GM23338 (cell line): ENCODE measurements at regions not wholly inside any gene's neighbourhood (a gene's known extent, or its start where the extent isn't known, plus 50 kb on each side); places are given as distances from the start of the nearest gene placed in this dataset.

ENCODE experiments used
- ATAC-seq: fragments of 200-7000 bp; cut with Tn5 transposase; 3 replicates; pipeline ENCODE4 v1.9.1; 2020
- DNase-seq: peaks from one replicate; pipeline ENCODE4 v3.0.0-alpha.2; 2015; ENCODE audit warnings: low spot score
- H2AFZ ChIP-seq: fragments of 200-600 bp; sonication (generic); 2 replicates; pipeline ENCODE4 v1.8.0; 2016; ENCODE audit warnings: antibody characterized with exemption, mild to moderate bottlenecking, moderate library complexity
- H3F3A ChIP-seq: fragments of 200-600 bp; sonication (generic); replicated peaks from 2 replicates; pipeline ENCODE4 v1.8.0; 2017; ENCODE audit warnings: antibody characterized with exemption, mixed run types, low read depth
- H3K27ac ChIP-seq: fragments of 200-600 bp; sonication (generic); 2 replicates; pipeline ENCODE4 v1.6.1; 2016; ENCODE audit warnings: low read depth
- H3K27me3 ChIP-seq: fragments of 200-600 bp; sonication (generic); 2 replicates; pipeline ENCODE4 v1.8.0; 2016; ENCODE audit warnings: mild to moderate bottlenecking, mixed run types, moderate library complexity; ENCODE audit not compliant: insufficient read depth
- H3K36me3 ChIP-seq: fragments of 200-600 bp; sonication (generic); 2 replicates; pipeline ENCODE4 v1.8.0; 2016; ENCODE audit warnings: mild to moderate bottlenecking; ENCODE audit not compliant: insufficient read depth
- H3K4me1 ChIP-seq: fragments of 200-600 bp; sonication (generic); 2 replicates; pipeline ENCODE4 v1.8.0; 2016; ENCODE audit warnings: mild to moderate bottlenecking, moderate library complexity; ENCODE audit not compliant: insufficient read depth
- H3K4me2 ChIP-seq: fragments of 200-600 bp; sonication (generic); 2 replicates; pipeline ENCODE4 v1.7.1; 2017; ENCODE audit warnings: mixed run types
- H3K4me3 ChIP-seq: fragments of 200-600 bp; sonication (generic); 2 replicates; pipeline ENCODE4 v1.6.1; 2016; ENCODE audit warnings: mixed run types
- H3K79me2 ChIP-seq: fragments of 200-600 bp; sonication (generic); replicated peaks from 2 replicates; pipeline ENCODE4 v1.8.0; 2017; ENCODE audit warnings: mild to moderate bottlenecking; ENCODE audit not compliant: insufficient read depth
- H3K9me2 ChIP-seq: fragments of 200-600 bp; sonication (generic); 2 replicates; pipeline ENCODE4 v1.8.0; 2017; ENCODE audit not compliant: insufficient read depth
- H4K20me1 ChIP-seq: fragments of 200-600 bp; sonication (generic); replicated peaks from 2 replicates; pipeline ENCODE4 v1.8.0; 2017; ENCODE audit warnings: mild to moderate bottlenecking; ENCODE audit not compliant: insufficient read depth
- H3K27ac Mint-ChIP-seq: 2 replicates; pipeline ENCODE4 v1.8.0; 2020; ENCODE audit warnings: inconsistent platforms, mild to moderate bottlenecking, moderate library complexity, mixed read lengths
- H3K27me3 Mint-ChIP-seq: 3 replicates; pipeline ENCODE4 v1.8.0; 2022; ENCODE audit warnings: low read depth, mild to moderate bottlenecking, moderate library complexity, mixed read lengths, inconsistent platforms; ENCODE audit not compliant: insufficient read depth, poor library complexity
- H3K36me3 Mint-ChIP-seq: 3 replicates; pipeline ENCODE4 v1.8.0; 2021; ENCODE audit warnings: low read depth, mild to moderate bottlenecking, inconsistent platforms, moderate library complexity, mixed read lengths
- H3K4me1 Mint-ChIP-seq: 3 replicates; pipeline ENCODE4 v1.8.0; 2020; ENCODE audit warnings: mild to moderate bottlenecking, inconsistent platforms, mixed read lengths
- H3K4me3 Mint-ChIP-seq: 3 replicates; pipeline ENCODE4 v1.8.0; 2021; ENCODE audit warnings: moderate library complexity, mild to moderate bottlenecking, inconsistent platforms, mixed read lengths
- H3K9me3 Mint-ChIP-seq: 3 replicates; pipeline ENCODE4 v1.8.0; 2020; ENCODE audit warnings: moderate library complexity, mild to moderate bottlenecking, inconsistent platforms, mixed read lengths
- CREB1 ChIP-seq: fragments of 250-450 bp; sonication (Bioruptor Pico); IDR thresholded peaks from 2 replicates; pipeline ENCODE4 v1.5.0; 2020; ENCODE audit warnings: low read depth, mild to moderate bottlenecking, moderate library complexity
- EZH2 ChIP-seq: fragments of 200-600 bp; sonication (generic); IDR thresholded peaks from one replicate; pipeline ENCODE4 v1.8.0; 2017; ENCODE audit warnings: antibody characterized with exemption, mild to moderate bottlenecking, low read depth; ENCODE audit not compliant: unreplicated experiment
- JUNB ChIP-seq: IDR thresholded peaks from one replicate; pipeline ENCODE4 v1.6.1; 2016; ENCODE audit warnings: antibody characterized with exemption; ENCODE audit not compliant: unreplicated experiment
- NANOG ChIP-seq: IDR thresholded peaks from 2 replicates; pipeline ENCODE4 v1.6.1; 2016; ENCODE audit warnings: antibody characterized with exemption, borderline replicate concordance
- POLR2AphosphoS5 ChIP-seq: IDR thresholded peaks from 2 replicates; pipeline ENCODE4 v1.6.1; 2016; ENCODE audit warnings: antibody characterized with exemption, low read depth
- ZNF114 ChIP-seq: fragments of 250-450 bp; sonication (Bioruptor Pico); IDR thresholded peaks from 2 replicates; pipeline ENCODE4 v1.5.0; 2020; ENCODE audit warnings: mild to moderate bottlenecking, moderate library complexity
- ZNF331 ChIP-seq: fragments of 250-450 bp; sonication (Bioruptor Pico); IDR thresholded peaks from 2 replicates; pipeline ENCODE4 v1.5.0; 2020; ENCODE audit warnings: low read depth, mild to moderate bottlenecking, moderate library complexity
- TF ChIP-seq, protein P1 (sequence below), 2 experiments: fragments of 200-600 bp in 1 of 2; sonication (generic) in 1 of 2; conservative IDR thresholded peaks; 2 replicates each; pipeline versions ENCODE4 v1.5.1 to v1.6.1; 2016 to 2017; ENCODE audit warnings: antibody characterized with exemption in 2 of 2, low read depth in 2 of 2, mild to moderate bottlenecking in 2 of 2, moderate library complexity in 1 of 2
- TF ChIP-seq, protein P2 (sequence below): fragments of 250-450 bp; sonication (Bioruptor Pico); IDR thresholded peaks from 2 replicates; pipeline ENCODE4 v1.5.0; 2020; ENCODE audit warnings: mild to moderate bottlenecking, moderate library complexity
- TF ChIP-seq, protein P3 (sequence below): IDR thresholded peaks from one replicate; pipeline ENCODE4 v1.6.1; 2018; ENCODE audit warnings: antibody characterized with exemption; ENCODE audit not compliant: unreplicated experiment

DNA sequence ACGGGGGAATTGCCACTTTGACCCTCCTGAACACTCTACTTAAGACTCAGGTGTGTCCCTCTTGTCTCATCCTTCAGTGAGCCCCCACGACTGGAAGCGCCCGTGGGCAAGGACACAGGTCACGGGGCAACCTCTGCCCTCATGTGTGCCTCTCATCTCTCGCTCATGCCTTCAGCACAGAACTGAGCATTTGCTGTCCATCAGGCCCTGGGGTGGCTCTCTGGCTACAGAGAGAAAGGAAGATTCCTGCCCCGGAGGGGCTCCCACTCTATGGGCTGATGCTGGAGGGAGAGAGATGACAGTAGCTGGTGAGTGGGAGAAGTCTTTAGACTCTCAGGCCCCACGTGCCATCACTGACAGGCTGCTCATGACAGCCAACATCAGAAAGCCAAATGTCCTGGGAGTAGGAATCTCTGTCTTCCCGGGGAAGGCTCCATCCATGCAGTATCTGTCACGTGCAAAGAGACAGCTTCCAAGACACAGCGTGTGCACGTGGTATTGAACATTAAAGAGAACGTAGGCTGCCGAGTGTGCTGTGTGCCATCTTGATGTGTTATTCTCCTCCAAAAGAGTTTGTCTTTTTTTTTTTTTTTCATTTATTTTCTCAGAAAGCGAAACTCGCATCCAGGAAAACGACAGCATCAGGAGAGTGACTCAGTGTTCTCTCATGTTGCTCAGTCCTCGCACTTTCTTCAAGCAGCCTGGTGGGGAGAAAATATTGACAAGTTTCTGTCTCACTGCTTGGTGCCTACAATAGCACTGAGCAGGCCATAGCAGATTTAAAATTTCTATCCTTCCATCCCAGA lies 190.5 kb downstream of the GAS1 start (continued):
- TF ChIP-seq, protein P1, sequence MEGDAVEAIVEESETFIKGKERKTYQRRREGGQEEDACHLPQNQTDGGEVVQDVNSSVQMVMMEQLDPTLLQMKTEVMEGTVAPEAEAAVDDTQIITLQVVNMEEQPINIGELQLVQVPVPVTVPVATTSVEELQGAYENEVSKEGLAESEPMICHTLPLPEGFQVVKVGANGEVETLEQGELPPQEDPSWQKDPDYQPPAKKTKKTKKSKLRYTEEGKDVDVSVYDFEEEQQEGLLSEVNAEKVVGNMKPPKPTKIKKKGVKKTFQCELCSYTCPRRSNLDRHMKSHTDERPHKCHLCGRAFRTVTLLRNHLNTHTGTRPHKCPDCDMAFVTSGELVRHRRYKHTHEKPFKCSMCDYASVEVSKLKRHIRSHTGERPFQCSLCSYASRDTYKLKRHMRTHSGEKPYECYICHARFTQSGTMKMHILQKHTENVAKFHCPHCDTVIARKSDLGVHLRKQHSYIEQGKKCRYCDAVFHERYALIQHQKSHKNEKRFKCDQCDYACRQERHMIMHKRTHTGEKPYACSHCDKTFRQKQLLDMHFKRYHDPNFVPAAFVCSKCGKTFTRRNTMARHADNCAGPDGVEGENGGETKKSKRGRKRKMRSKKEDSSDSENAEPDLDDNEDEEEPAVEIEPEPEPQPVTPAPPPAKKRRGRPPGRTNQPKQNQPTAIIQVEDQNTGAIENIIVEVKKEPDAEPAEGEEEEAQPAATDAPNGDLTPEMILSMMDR (conservative IDR thresholded peaks at IDR 0.05; ENCODE audit: low read depth in 2 of 2) = no peak
- no peak for TF ChIP-seq CREB1
- no peak for TF ChIP-seq ZNF331 (CRISPR knock-in tag)

DNA sequence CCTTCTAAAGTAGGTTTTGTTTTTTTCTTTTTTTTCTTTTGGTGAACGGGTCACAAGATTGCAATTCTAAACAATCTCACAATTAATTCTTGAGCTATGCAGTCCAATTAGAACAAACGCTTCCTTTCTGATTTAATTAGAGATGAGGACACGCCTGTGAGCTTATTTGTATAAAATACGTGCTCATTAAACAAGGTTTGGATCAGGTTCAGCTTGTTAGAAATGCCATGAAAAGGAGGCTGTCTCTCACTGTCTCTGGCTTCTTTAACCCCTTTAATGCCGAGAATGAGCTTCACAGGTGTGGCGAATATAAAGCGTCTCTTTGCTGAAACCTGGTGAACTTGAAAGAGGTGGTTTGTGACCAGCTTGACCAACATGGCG lies 191.8 kb downstream of the GAS1 start:
- DNase-seq = no peak
- peaks cover 5% of the 10 kb centered on the region for H3K27me3 Mint-ChIP-seq
- Histone ChIP-seq H3K36me3 (no peaks in the 10 kb centered on the region), H3K79me2 (no peaks in the 10 kb centered on the region), H3F3A (no peaks in the 10 kb centered on the region), H2AFZ (no peak overlapping the region), H3K4me3 (no peak overlapping the region), H3K9me2 (peaks cover 5% of the 10 kb centered on the region; the same call in 1 of the 2 replicates), H3K4me2 (no peak overlapping the region), H4K20me1 (no peaks in the 10 kb centered on the region), H3K4me1 (no peaks in the 10 kb centered on the region), H3K27ac (no peak overlapping the region), H3K27me3 (no peaks in the 10 kb centered on the region)
- no peaks in the 10 kb centered on the region for H3K9me3 Mint-ChIP-seq
- H3K4me3 Mint-ChIP-seq = no peak overlapping the region
- no peaks in the 10 kb centered on the region for H3K36me3 Mint-ChIP-seq
- no peak overlapping the region for H3K27ac Mint-ChIP-seq
- peaks cover 2% of the 10 kb centered on the region; the same call in 1 of the 3 replicates for H3K4me1 Mint-ChIP-seq
- ATAC-seq = no peak
- TF ChIP-seq, protein P2, sequence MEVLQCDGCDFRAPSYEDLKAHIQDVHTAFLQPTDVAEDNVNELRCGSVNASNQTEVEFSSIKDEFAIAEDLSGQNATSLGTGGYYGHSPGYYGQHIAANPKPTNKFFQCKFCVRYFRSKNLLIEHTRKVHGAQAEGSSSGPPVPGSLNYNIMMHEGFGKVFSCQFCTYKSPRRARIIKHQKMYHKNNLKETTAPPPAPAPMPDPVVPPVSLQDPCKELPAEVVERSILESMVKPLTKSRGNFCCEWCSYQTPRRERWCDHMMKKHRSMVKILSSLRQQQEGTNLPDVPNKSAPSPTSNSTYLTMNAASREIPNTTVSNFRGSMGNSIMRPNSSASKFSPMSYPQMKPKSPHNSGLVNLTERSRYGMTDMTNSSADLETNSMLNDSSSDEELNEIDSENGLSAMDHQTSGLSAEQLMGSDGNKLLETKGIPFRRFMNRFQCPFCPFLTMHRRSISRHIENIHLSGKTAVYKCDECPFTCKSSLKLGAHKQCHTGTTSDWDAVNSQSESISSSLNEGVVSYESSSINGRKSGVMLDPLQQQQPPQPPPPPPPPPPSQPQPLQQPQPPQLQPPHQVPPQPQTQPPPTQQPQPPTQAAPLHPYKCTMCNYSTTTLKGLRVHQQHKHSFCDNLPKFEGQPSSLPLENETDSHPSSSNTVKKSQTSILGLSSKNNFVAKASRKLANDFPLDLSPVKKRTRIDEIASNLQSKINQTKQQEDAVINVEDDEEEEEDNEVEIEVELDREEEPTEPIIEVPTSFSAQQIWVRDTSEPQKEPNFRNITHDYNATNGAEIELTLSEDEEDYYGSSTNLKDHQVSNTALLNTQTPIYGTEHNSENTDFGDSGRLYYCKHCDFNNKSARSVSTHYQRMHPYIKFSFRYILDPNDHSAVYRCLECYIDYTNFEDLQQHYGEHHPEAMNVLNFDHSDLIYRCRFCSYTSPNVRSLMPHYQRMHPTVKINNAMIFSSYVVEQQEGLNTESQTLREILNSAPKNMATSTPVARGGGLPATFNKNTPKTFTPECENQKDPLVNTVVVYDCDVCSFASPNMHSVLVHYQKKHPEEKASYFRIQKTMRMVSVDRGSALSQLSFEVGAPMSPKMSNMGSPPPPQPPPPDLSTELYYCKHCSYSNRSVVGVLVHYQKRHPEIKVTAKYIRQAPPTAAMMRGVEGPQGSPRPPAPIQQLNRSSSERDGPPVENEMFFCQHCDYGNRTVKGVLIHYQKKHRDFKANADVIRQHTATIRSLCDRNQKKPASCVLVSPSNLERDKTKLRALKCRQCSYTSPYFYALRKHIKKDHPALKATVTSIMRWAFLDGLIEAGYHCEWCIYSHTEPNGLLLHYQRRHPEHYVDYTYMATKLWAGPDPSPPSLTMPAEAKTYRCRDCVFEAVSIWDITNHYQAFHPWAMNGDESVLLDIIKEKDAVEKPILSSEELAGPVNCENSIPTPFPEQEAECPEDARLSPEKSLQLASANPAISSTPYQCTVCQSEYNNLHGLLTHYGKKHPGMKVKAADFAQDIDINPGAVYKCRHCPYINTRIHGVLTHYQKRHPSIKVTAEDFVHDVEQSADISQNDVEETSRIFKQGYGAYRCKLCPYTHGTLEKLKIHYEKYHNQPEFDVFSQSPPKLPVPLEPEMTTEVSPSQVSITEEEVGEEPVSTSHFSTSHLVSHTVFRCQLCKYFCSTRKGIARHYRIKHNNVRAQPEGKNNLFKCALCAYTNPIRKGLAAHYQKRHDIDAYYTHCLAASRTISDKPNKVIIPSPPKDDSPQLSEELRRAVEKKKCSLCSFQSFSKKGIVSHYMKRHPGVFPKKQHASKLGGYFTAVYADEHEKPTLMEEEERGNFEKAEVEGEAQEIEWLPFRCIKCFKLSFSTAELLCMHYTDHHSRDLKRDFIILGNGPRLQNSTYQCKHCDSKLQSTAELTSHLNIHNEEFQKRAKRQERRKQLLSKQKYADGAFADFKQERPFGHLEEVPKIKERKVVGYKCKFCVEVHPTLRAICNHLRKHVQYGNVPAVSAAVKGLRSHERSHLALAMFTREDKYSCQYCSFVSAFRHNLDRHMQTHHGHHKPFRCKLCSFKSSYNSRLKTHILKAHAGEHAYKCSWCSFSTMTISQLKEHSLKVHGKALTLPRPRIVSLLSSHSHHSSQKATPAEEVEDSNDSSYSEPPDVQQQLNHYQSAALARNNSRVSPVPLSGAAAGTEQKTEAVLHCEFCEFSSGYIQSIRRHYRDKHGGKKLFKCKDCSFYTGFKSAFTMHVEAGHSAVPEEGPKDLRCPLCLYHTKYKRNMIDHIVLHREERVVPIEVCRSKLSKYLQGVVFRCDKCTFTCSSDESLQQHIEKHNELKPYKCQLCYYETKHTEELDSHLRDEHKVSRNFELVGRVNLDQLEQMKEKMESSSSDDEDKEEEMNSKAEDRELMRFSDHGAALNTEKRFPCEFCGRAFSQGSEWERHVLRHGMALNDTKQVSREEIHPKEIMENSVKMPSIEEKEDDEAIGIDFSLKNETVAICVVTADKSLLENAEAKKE (CRISPR knock-in tag) = no peak
- TF ChIP-seq, protein P3, sequence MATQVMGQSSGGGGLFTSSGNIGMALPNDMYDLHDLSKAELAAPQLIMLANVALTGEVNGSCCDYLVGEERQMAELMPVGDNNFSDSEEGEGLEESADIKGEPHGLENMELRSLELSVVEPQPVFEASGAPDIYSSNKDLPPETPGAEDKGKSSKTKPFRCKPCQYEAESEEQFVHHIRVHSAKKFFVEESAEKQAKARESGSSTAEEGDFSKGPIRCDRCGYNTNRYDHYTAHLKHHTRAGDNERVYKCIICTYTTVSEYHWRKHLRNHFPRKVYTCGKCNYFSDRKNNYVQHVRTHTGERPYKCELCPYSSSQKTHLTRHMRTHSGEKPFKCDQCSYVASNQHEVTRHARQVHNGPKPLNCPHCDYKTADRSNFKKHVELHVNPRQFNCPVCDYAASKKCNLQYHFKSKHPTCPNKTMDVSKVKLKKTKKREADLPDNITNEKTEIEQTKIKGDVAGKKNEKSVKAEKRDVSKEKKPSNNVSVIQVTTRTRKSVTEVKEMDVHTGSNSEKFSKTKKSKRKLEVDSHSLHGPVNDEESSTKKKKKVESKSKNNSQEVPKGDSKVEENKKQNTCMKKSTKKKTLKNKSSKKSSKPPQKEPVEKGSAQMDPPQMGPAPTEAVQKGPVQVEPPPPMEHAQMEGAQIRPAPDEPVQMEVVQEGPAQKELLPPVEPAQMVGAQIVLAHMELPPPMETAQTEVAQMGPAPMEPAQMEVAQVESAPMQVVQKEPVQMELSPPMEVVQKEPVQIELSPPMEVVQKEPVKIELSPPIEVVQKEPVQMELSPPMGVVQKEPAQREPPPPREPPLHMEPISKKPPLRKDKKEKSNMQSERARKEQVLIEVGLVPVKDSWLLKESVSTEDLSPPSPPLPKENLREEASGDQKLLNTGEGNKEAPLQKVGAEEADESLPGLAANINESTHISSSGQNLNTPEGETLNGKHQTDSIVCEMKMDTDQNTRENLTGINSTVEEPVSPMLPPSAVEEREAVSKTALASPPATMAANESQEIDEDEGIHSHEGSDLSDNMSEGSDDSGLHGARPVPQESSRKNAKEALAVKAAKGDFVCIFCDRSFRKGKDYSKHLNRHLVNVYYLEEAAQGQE = no peak
- TF ChIP-seq ZNF114 = no peak
- TF ChIP-seq JUNB = no peak
- TF ChIP-seq CREB1 = no peak
- TF ChIP-seq, protein P1 (conservative IDR thresholded peaks at IDR 0.05; ENCODE audit: low read depth in 2 of 2) = no peak
- no peak for TF ChIP-seq EZH2
- TF ChIP-seq NANOG = no peak
- TF ChIP-seq POLR2AphosphoS5 = no peak
